Spleen (tissue), 11 donors: ENCODE measurements at regions not wholly inside any gene's neighbourhood (a gene's known extent, or its start where the extent isn't known, plus 50 kb on each side); places are given as distances from the start of the nearest gene placed in this dataset.
"Not testable (repeated sequence)": the region's sequence is repeated elsewhere in the genome, so short reads cannot be mapped to it uniquely, and the experiment has no call there.

Experiments used
- DNase-seq: peaks from one replicate; pipeline ENCODE4 v3.0.0-alpha.2; 2020
- H3K27ac ChIP-seq, 8 donors: fragments of 200-600 bp; sonication (generic) in 7 of 8; 1 replicate in 4 of 8; 2 replicates in 4 of 8; pipeline versions ENCODE4 v1.5.0 to v1.8.0; 2016 to 2021; ENCODE audit warnings: inconsistent platforms in 4 of 8, mild to moderate bottlenecking in 4 of 8, moderate library complexity in 1 of 8
- H3K27me3 ChIP-seq, 7 donors: fragments of 200-600 bp; sonication (generic) in 6 of 7; replicated peaks in 1 of 7; 1 replicate in 4 of 7; 2 replicates in 3 of 7; pipeline versions ENCODE4 v1.5.0 to v1.8.0; 2016 to 2021; ENCODE audit warnings: inconsistent platforms in 3 of 7, mild to moderate bottlenecking in 1 of 7
- H3K36me3 ChIP-seq, 6 donors: fragments of 200-600 bp; sonication (generic) in 5 of 6; 1 replicate in 4 of 6; 2 replicates in 2 of 6; pipeline versions ENCODE4 v1.5.0 to v1.8.0; 2016 to 2021; ENCODE audit warnings: inconsistent platforms in 2 of 6
- H3K4me1 ChIP-seq, 6 donors: fragments of 200-600 bp; sonication (generic) in 5 of 6; 1 replicate in 3 of 6; 2 replicates in 3 of 6; pipeline versions ENCODE4 v1.5.0 to v1.8.0; 2016 to 2021; ENCODE audit warnings: inconsistent platforms in 3 of 6
- H3K4me3 ChIP-seq, 8 donors: fragments of 200-600 bp; sonication (generic) in 7 of 8; 1 replicate in 4 of 8; 2 replicates in 4 of 8; pipeline versions ENCODE4 v1.5.0 to v1.8.0; 2016 to 2021; ENCODE audit warnings: inconsistent platforms in 4 of 8, mild to moderate bottlenecking in 4 of 8, moderate library complexity in 2 of 8
- H3K9me3 ChIP-seq, 8 donors: fragments of 200-600 bp; sonication (generic) in 7 of 8; 1 replicate in 4 of 8; 2 replicates in 4 of 8; pipeline versions ENCODE4 v1.5.0 to v1.8.0; 2016 to 2021; ENCODE audit warnings: inconsistent platforms in 4 of 8
- POLR2A ChIP-seq, 3 donors: fragments of 450-650 bp; IDR thresholded peaks; one replicate each; pipeline ENCODE4 v1.5.1; 2017; ENCODE audit warnings: antibody characterized with exemption in 3 of 3, mild to moderate bottlenecking in 1 of 3
- POLR2AphosphoS5 ChIP-seq, 3 donors: sonication (generic); formaldehyde crosslinking; IDR thresholded peaks; one replicate each; pipeline ENCODE4 v1.5.1; 2017; ENCODE audit warnings: antibody characterized with exemption in 3 of 3
- WGBS, 5 donors: extraction: QIAGEN DNeasy Blood & Tissue Kit in 3 of 5; methylation state at CpG; one replicate each; pipeline versions ENCODE4 v1.1.5 to v1.1.7; 2013 to 2018; 5-methylcytosine and 5-hydroxymethylcytosine counted together
- intact Hi-C: fragments of 100-400 bp; cut with DNase I; formaldehyde crosslinking; loops from one replicate; pipeline ENCODE4 v1.15.0; 2023; ENCODE audit warnings: low total_unique reads
- TF ChIP-seq, protein P1 (sequence below), 11 experiments: fragments of 200-600 bp in 7 of 11; fragments of 450-650 bp in 4 of 11; sonication (generic) in 4 of 11; IDR thresholded peaks in 8 of 11; conservative IDR thresholded peaks in 3 of 11; 1 replicate in 7 of 11; 2 replicates in 4 of 11; pipeline versions ENCODE4 v1.4.0 to v1.8.0; 2016 to 2021; ENCODE audit warnings: antibody characterized with exemption in 11 of 11, inconsistent platforms in 4 of 11, mild to moderate bottlenecking in 1 of 11
- donor health status: healthy with polysubstance abuse.
- donor health status: DM: no; HTN: no; CAD: no; lungs with moderate emphysema.
- donor health status: DM: no; HTN: no; CAD: no.
- donor health status: Bipolar disorder and iron deficiency.
- donor health status: healthy.
- donor health status: DM: no; HTN: no; CAD: no.
- donor health status: DM: yes; HTN: yes; CAD: no.

DNA sequence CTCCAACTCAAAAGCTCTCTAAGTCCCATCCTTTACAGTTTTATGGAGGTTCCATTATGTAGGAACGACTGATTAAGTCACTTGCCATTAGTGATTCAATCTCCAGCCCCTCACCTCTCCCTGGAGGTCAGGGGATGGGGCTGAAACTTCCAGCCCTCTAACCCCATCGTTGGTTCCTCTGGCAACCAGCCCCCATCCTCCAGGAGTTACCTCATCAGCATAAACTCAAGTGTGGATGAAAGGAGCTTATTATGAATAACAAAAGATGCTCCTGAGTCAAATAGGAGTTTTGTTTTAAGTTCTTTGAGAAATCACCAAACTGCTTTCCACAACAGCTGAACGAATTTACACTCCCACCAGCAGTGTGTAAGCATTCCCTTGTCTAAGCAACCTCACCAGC, 494.3 kb upstream of the AUTS2 start:
- no peak for TF ChIP-seq POLR2AphosphoS5 (IDR thresholded peaks at IDR 0.05)
- TF ChIP-seq, protein P1, sequence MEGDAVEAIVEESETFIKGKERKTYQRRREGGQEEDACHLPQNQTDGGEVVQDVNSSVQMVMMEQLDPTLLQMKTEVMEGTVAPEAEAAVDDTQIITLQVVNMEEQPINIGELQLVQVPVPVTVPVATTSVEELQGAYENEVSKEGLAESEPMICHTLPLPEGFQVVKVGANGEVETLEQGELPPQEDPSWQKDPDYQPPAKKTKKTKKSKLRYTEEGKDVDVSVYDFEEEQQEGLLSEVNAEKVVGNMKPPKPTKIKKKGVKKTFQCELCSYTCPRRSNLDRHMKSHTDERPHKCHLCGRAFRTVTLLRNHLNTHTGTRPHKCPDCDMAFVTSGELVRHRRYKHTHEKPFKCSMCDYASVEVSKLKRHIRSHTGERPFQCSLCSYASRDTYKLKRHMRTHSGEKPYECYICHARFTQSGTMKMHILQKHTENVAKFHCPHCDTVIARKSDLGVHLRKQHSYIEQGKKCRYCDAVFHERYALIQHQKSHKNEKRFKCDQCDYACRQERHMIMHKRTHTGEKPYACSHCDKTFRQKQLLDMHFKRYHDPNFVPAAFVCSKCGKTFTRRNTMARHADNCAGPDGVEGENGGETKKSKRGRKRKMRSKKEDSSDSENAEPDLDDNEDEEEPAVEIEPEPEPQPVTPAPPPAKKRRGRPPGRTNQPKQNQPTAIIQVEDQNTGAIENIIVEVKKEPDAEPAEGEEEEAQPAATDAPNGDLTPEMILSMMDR (IDR thresholded peaks at IDR 0.05 in 8 of 11, conservative IDR thresholded peaks at IDR 0.05 in 3 of 11), result no peak
- Histone ChIP-seq H3K36me3 (no peaks in the 10 kb centered on the region), H3K4me1 (no peaks in the 10 kb centered on the region), H3K27ac (no peak overlapping the region), H3K9me3 (peaks cover 0 to 8% (median 0%) of the 10 kb centered on the region in 8 donors), H3K27me3 (no peaks in the 10 kb centered on the region), H3K4me3 (no peak overlapping the region)
- intact Hi-C loops, result no loop called here
- no peak for DNase-seq
- WGBS, 5 donors, result 34 to 55% (median 41%) methylated on average over 3 of the region's 3 CpGs

DNA sequence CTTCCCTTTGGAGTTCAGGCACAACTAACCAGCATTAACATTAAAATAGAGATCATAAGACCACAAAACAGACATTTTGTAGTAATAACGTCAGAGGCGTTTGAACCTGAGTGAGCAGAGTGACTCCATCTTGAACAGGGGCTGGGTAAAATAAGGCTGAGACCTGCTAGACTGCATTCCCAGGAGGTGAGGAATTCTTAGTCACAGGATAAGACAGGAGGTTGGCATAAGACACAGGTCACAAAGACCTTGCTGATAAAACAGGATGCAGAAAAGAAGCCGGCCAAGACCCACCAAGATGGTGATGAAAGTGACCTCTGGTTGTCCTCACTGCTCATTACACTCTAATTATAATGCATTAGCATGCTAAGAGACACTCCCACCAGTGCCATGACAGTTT, 493.2 kb upstream of the AUTS2 start:
- Histone ChIP-seq H3K27ac (no peak overlapping the region), H3K4me3 (no peak overlapping the region), H3K36me3 (no peaks in the 10 kb centered on the region), H3K27me3 (no peaks in the 10 kb centered on the region), H3K4me1 (no peaks in the 10 kb centered on the region), H3K9me3 (peaks cover 0 to 11% (median 0%) of the 10 kb centered on the region in 8 donors)
- intact Hi-C loops, result no loop called here
- TF ChIP-seq POLR2A (IDR thresholded peaks at IDR 0.05) (no peak), POLR2AphosphoS5 (IDR thresholded peaks at IDR 0.05) (no peak)
- TF ChIP-seq, protein P1 (IDR thresholded peaks at IDR 0.05 in 8 of 11, conservative IDR thresholded peaks at IDR 0.05 in 3 of 11), result no peak
- DNase-seq, result no peak
- WGBS, 5 donors, result 83 to 89% (median 85%) methylated on average over 3 of the region's 3 CpGs

DNA sequence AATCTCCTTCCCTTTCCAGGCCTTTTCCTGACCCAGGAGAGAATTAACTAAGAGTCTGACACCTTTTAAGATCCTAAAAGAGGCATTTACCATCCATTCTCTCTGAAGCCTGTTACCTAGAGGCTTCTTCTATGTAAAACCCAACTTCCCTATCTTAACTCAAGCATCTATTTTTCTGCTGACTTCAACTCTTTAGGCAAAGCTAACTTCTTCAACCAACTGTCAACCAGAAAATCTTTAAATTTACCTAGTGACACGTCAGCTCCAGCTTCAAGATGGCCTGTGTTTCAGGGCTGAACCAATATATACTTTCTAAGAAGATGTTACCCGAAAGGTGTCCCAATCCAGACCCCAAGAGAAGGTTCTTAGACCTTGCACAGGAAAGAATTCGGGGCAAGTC, 492.3 kb upstream of the AUTS2 start:
- Histone ChIP-seq H3K27me3 (no peaks in the 10 kb centered on the region), H3K9me3 (peaks cover 0 to 8% (median 0%) of the 10 kb centered on the region in 8 donors), H3K4me3 (no peak overlapping the region), H3K27ac (no peak overlapping the region), H3K4me1 (no peaks in the 10 kb centered on the region), H3K36me3 (no peaks in the 10 kb centered on the region)
- 72 to 84% (median 75%) methylated on average over 3 of the region's 3 CpGs for WGBS, 5 donors
- no peak for DNase-seq
- intact Hi-C loops, result no loop called here
- TF ChIP-seq POLR2AphosphoS5 (IDR thresholded peaks at IDR 0.05), result no peak
- TF ChIP-seq, protein P1 (IDR thresholded peaks at IDR 0.05 in 8 of 11, conservative IDR thresholded peaks at IDR 0.05 in 3 of 11), result no peak
- TF ChIP-seq POLR2A (IDR thresholded peaks at IDR 0.05), result no peak

DNA sequence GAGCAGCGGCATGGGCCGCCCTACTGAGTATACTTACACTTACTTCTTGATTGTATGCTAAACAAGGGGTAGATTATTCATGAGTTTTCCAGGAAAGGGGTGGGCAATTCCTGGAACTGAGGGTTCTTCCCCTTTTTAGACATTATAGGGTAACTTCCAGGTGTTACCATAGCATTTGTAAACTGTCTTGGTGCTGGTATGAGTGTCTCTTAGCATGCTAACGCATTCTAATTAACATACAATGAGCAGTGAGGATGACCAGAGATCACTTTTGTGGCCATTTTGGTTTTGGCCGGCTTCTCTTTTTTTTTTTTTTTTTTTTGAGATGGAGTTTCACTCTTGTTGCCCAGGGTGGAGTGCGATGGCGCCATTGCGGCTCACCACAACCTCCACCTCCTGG, 491.8 kb upstream of the AUTS2 start:
- H3K9me3 ChIP-seq, H3K36me3 ChIP-seq, H3K27me3 ChIP-seq, DNase-seq, H3K4me3 ChIP-seq, H3K4me1 ChIP-seq, intact Hi-C loops, H3K27ac ChIP-seq: not testable (repeated sequence)
- 90 to 98% (median 96%) methylated on average over 7 of the region's 7 CpGs for WGBS, 5 donors

DNA sequence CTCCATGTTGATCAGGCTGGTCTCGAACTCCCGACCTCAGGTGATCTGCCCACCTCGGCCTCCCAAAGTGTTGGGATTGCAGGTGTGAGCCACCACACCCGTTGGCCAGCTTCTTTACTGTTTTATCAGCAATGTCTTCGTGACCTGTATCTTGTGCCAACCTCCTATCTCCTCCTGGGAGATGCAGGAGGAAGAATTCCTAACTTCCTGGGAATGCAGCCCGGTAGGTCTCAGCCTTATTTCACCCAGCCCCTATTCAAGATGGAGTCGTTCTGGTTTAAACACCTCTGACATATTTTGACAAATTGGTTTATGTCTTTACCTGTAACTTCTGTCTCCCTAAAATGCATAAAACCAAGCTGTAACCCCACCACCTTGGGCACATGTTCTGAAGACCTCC, 491.3 kb upstream of the AUTS2 start:
- H3K27me3 ChIP-seq, H3K4me1 ChIP-seq, H3K36me3 ChIP-seq, intact Hi-C loops, H3K4me3 ChIP-seq, H3K27ac ChIP-seq, H3K9me3 ChIP-seq, DNase-seq: not testable (repeated sequence)
- 75 to 91% (median 82%) methylated on average over 7 of the region's 7 CpGs for WGBS, 5 donors
